ENCODE measurements at regions not wholly inside any gene's neighbourhood (a gene's known extent, or its start where the extent isn't known, plus 50 kb on each side); places are given as distances from the start of the nearest gene placed in this dataset.

- no peak for DNase-seq (ENCODE audit: extremely low read depth in 1 of 4, low spot score in 3 of 4)
- Histone ChIP-seq H4K20me1 (replicated peaks; ENCODE audit: control insufficient read depth, insufficient read depth, low read length) (no peaks in the 10 kb centered on the region), H3K9ac (ENCODE audit: insufficient read depth in 1 of 2, low read depth in 2 of 2, low read length in 2 of 2) (no peak overlapping the region), H3K4me2 (ENCODE audit: insufficient read depth, low read length) (no peak overlapping the region), H3K36me3 (ENCODE audit: control insufficient read depth, insufficient read depth, low read length) (no peaks in the 10 kb centered on the region), H3K27me3 (ENCODE audit: control insufficient read depth in 2 of 2, insufficient read depth in 2 of 2, low read length in 2 of 2) (peaks cover 0 to 11% of the 10 kb centered on the region in 2 experiments; a peak in 2 of 5 replicates), H3K9me3 (replicated peaks; ENCODE audit: control insufficient read depth, insufficient read depth, low read depth, low read length) (no peaks in the 10 kb centered on the region), H3K79me2 (ENCODE audit: control insufficient read depth, insufficient read depth, low read length) (no peaks in the 10 kb centered on the region), H3K4me3 (no peak overlapping the region), H3K27ac (ENCODE audit: extremely low read depth, low read depth, low read length) (no peak overlapping the region), H3K9me1 (ENCODE audit: control insufficient read depth, insufficient read depth, low read length) (no peaks in the 10 kb centered on the region), H2AFZ (ENCODE audit: low read depth, low read length) (no peak overlapping the region), H3K4me1 (replicated peaks in 1 of 2; ENCODE audit: control insufficient read depth in 2 of 2, insufficient read depth in 2 of 2, low read length in 2 of 2) (no peaks in the 10 kb centered on the region)
- FAIRE-seq, result no peak
- no TSS peak for BruUV-seq (replicated peaks)
- no peak for ATAC-seq
- POLR2A ChIA-PET, result no interaction called here
- in situ Hi-C loops (cut with MboI), result no loop called here
- WGBS (ENCODE audit: insufficient coverage, low coverage, missing lambda C conversion rate), result 0% methylated on average over 11 of the region's 11 CpGs
- intact Hi-C loops (cut with micrococcal nuclease), result no loop called here
- CTCF ChIA-PET (ENCODE audit: low intra/inter-chr PET ratio), result no interaction called here
- TF ChIP-seq MYBL2 (IDR thresholded peaks at IDR 0.05; ENCODE audit: low read depth) (no peak), MYBL2 (CRISPR knock-in tag; IDR thresholded peaks at IDR 0.05; ENCODE audit: borderline replicate concordance) (no peak), ZNF655 (CRISPR knock-in tag; IDR thresholded peaks at IDR 0.05) (no peak), RUNX1 (IDR thresholded peaks at IDR 0.05; ENCODE audit: low read depth) (no peak), KLF10 (CRISPR knock-in tag; IDR thresholded peaks at IDR 0.05) (no peak), PRDM10 (IDR thresholded peaks at IDR 0.05; ENCODE audit: partially characterized antibody) (no peak), NR1H2 (CRISPR knock-in tag; IDR thresholded peaks at IDR 0.05) (no peak), RNF2 (IDR thresholded peaks at IDR 0.05) (no peak), IRF1 (CRISPR knock-in tag; IDR thresholded peaks at IDR 0.05; ENCODE audit: borderline replicate concordance) (no peak), BRF2 (IDR thresholded peaks at IDR 0.05; ENCODE audit: borderline replicate concordance, insufficient read depth, insufficient read length) (no peak), CLOCK (CRISPR knock-in tag; IDR thresholded peaks at IDR 0.05; ENCODE audit: borderline replicate concordance) (no peak), C11orf30 (IDR thresholded peaks at IDR 0.05; ENCODE audit: low read depth) (no peak)
These were observed 126.1 kb downstream of the FGF9 start for GRCh38 chr13:21796775-21797514.
